ENCODE measurements at regions not wholly inside any gene's neighbourhood (a gene's known extent, or its start where the extent isn't known, plus 50 kb on each side); places are given as distances from the start of the nearest gene placed in this dataset.
"Not testable (repeated sequence)": the region's sequence is repeated elsewhere in the genome, so short reads cannot be mapped to it uniquely, and the experiment has no call there.

DNA sequence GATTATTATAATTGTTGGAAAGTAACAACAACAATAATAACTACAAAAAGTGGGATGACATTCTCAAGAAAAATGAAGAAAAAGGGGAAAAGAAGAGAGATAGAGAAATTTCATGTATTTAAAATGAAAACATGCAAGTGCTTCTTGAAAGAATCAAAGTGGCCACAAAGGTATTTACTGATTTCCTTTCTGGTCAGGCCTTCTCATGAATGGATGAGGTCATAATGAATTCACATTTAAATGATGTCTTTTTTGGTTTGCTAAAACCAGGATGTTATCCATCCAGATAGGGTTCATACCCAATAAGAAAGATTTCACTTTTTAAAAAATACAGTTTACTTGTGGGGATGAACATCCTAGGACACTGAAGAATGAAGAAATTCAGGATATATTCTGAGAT is 446.4 kb upstream of the PTGER4 start:
- Histone ChIP-seq H3K4me1 (ENCODE audit: insufficient read depth, low read length) (no peaks in the 10 kb centered on the region), H3K9me3 (ENCODE audit: low read length) (no peaks in the 10 kb centered on the region)

DNA sequence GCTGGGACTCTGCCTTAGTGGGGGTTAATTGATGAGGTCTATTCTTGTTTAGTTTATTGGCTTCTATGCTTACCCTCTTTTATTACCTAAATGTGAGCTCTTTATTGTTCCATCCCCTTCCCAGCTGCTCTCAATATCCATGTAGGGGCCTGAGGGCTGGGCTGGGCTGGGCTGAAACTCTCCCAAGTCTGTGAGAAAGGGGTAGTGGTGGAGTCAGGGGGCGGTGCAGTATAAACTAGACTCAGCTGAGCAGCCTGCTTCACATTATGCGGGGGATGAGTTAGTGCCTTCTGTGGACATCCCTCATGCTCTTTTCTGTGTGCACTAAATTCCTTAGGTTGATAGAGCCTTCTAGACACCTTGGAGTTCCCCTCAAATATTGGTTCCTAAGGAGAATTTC is 451.8 kb upstream of the PTGER4 start:
- H3K27ac ChIP-seq (ENCODE audit: low read depth, low read length) = no peak overlapping the region
- H3K4me1 ChIP-seq (ENCODE audit: insufficient read depth, low read length) = peaks cover 9% of the 10 kb centered on the region
- no peak overlapping the region for H3K9ac ChIP-seq (ENCODE audit: low read length)
- H3K36me3 ChIP-seq (ENCODE audit: insufficient read depth, low read length) = no peaks in the 10 kb centered on the region
- H3K4me3 ChIP-seq (ENCODE audit: low read depth in 1 of 2, low read length in 2 of 2) = no peak overlapping the region
- no peaks in the 10 kb centered on the region for H3K27me3 ChIP-seq (ENCODE audit: control insufficient read depth in 1 of 2, insufficient read depth in 2 of 2, low read length in 2 of 2)
- H3K9me3 ChIP-seq (ENCODE audit: low read length) = no peaks in the 10 kb centered on the region

More for the DNA sequence above, 446.4 kb upstream of the PTGER4 start:
- Histone ChIP-seq H3K36me3 (ENCODE audit: insufficient read depth, low read length) (no peaks in the 10 kb centered on the region), H3K27me3 (ENCODE audit: control insufficient read depth in 1 of 2, insufficient read depth in 2 of 2, low read length in 2 of 2) (no peaks in the 10 kb centered on the region), H3K4me3 (ENCODE audit: low read depth in 1 of 2, low read length in 2 of 2) (no peak overlapping the region), H3K9ac (ENCODE audit: low read length) (no peak overlapping the region), H3K27ac (ENCODE audit: low read depth, low read length) (no peak overlapping the region)

DNA sequence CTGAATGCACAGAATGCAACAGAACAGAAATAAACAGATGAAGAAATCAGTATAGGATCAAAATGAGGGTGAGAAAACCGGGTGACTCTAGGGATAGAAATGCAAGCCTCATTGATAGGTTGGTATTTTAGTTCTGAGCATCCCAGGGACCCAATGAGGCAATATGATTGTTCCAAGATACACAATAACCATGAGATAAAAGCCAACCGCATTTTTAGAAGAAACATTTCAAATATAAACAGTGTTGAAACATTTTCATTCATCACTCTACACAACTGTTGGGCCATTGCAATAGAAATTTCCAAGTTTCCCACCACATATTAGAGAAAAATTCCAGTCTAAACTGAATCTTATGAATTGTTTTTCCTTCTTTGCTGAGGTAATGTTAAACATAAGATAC is 452.3 kb upstream of the PTGER4 start:
- H3K9me3 ChIP-seq (ENCODE audit: low read length) = no peaks in the 10 kb centered on the region
- H3K9ac ChIP-seq (ENCODE audit: low read length) = no peak overlapping the region
- no peaks in the 10 kb centered on the region for H3K36me3 ChIP-seq (ENCODE audit: insufficient read depth, low read length)
- peaks cover 9% of the 10 kb centered on the region for H3K4me1 ChIP-seq (ENCODE audit: insufficient read depth, low read length)
- no peaks in the 10 kb centered on the region for H3K27me3 ChIP-seq (ENCODE audit: control insufficient read depth in 1 of 2, insufficient read depth in 2 of 2, low read length in 2 of 2)
- no peak overlapping the region for H3K27ac ChIP-seq (ENCODE audit: low read depth, low read length)
- no peak overlapping the region for H3K4me3 ChIP-seq (ENCODE audit: low read depth in 1 of 2, low read length in 2 of 2)

DNA sequence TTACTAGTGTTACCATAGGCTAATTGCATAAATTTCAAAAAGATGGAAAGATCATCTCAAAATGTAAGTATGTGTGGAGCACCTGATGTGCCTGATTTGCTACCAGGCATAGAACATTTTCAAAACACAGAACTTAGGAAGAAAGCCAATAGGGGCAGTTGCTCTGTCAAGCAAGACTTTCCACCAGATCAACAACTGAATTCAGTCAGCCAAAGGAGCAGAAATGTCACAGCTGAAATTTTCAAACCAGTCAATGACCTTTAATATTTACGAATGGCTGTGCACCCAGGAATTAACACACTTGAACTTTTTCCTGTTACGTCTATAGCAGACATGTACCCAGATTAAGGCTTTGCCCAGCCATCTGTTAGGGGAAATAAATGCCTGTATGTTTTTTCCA is 452.8 kb upstream of the PTGER4 start:
- no peak overlapping the region for H3K9ac ChIP-seq (ENCODE audit: low read length)
- no peak overlapping the region for H3K4me3 ChIP-seq (ENCODE audit: low read depth in 1 of 2, low read length in 2 of 2)

DNA sequence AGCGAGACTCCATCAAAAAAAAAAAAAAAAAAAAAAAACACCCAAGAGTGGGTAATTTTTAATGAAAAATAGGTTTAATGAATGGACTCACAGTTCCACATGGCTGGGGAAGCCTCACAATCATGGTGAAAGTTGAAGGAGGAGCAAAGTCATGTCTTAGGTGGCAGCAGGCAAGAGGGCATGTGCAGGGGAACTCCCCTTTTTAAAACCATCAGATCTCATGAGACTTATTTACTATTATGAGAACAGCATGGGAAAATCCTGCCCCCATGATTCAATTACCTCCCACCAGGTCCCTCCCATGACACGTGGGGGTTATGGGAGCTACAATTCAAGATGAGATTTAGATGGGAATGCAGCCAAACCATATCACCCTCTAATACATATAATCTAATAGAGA is 454.6 kb upstream of the PTGER4 start:
- H3K27ac ChIP-seq (ENCODE audit: low read depth, low read length); H3K9me3 ChIP-seq (ENCODE audit: low read length); H3K27me3 ChIP-seq (ENCODE audit: control insufficient read depth in 1 of 2, insufficient read depth in 2 of 2, low read length in 2 of 2); H3K4me3 ChIP-seq (ENCODE audit: low read depth in 1 of 2, low read length in 2 of 2); H3K36me3 ChIP-seq (ENCODE audit: insufficient read depth, low read length); H3K9ac ChIP-seq (ENCODE audit: low read length); H3K4me1 ChIP-seq (ENCODE audit: insufficient read depth, low read length): not testable (repeated sequence)

More for the DNA sequence above, 452.8 kb upstream of the PTGER4 start:
- Histone ChIP-seq H3K4me1 (ENCODE audit: insufficient read depth, low read length) (peaks cover 9% of the 10 kb centered on the region), H3K36me3 (ENCODE audit: insufficient read depth, low read length) (no peaks in the 10 kb centered on the region), H3K27me3 (ENCODE audit: control insufficient read depth in 1 of 2, insufficient read depth in 2 of 2, low read length in 2 of 2) (no peaks in the 10 kb centered on the region), H3K27ac (ENCODE audit: low read depth, low read length) (no peak overlapping the region), H3K9me3 (ENCODE audit: low read length) (no peaks in the 10 kb centered on the region)

DNA sequence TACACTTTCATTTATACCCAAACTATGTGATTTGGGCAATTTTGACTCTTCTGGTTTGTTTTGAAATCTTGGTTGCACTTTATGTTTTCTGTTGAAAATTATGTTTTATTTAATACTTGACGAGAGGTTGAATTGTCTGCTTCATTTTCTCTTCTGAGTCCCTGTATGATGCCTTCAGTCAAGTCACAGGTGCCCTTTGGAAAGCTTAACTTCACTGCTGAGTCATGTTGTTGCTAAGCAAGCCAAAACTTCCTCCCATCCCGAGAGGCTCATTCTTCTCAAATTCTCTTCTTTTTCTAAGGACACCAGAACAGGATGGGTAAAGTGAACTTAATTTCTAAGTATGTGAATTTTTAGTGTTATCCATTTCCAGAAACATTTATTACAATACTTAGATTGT is 455.3 kb upstream of the PTGER4 start:
- Histone ChIP-seq H3K9ac (ENCODE audit: low read length) (no peak overlapping the region), H3K27ac (ENCODE audit: low read depth, low read length) (no peak overlapping the region), H3K4me3 (ENCODE audit: low read depth in 1 of 2, low read length in 2 of 2) (no peak overlapping the region), H3K36me3 (ENCODE audit: insufficient read depth, low read length) (no peaks in the 10 kb centered on the region), H3K4me1 (ENCODE audit: insufficient read depth, low read length) (peaks cover 9% of the 10 kb centered on the region), H3K9me3 (ENCODE audit: low read length) (no peaks in the 10 kb centered on the region), H3K27me3 (ENCODE audit: control insufficient read depth in 1 of 2, insufficient read depth in 2 of 2, low read length in 2 of 2) (no peaks in the 10 kb centered on the region)

DNA sequence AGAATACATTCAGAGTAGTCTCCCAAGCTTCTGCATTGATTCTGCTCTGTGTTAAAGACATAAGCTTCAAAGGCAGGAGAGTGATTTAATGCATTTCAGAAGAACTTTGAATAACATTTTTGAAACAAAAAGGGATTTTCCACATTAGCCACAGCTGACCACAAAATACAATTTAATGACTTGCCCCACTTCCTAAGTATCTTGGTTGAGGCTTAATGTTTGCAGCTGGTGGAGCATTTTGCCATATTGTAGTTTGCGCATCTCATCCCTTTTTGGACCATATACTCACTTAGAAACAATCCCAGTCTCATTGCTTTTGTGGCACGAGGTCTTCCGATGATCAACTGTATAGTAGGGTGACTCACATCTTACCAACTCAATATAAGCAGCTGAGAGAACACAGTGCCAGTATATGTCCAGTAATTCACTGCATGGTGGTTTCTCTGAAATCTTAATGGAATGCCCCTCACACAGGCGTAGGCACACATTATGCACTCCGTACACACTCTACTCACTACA is 455.8 kb upstream of the PTGER4 start:
- Histone ChIP-seq H3K4me1 (ENCODE audit: insufficient read depth, low read length) (peaks cover 9% of the 10 kb centered on the region), H3K27ac (ENCODE audit: low read depth, low read length) (no peak overlapping the region), H3K9ac (ENCODE audit: low read length) (no peak overlapping the region), H3K36me3 (ENCODE audit: insufficient read depth, low read length) (no peaks in the 10 kb centered on the region), H3K27me3 (ENCODE audit: control insufficient read depth in 1 of 2, insufficient read depth in 2 of 2, low read length in 2 of 2) (no peaks in the 10 kb centered on the region), H3K9me3 (ENCODE audit: low read length) (no peaks in the 10 kb centered on the region), H3K4me3 (ENCODE audit: low read depth in 1 of 2, low read length in 2 of 2) (no peak overlapping the region)

DNA sequence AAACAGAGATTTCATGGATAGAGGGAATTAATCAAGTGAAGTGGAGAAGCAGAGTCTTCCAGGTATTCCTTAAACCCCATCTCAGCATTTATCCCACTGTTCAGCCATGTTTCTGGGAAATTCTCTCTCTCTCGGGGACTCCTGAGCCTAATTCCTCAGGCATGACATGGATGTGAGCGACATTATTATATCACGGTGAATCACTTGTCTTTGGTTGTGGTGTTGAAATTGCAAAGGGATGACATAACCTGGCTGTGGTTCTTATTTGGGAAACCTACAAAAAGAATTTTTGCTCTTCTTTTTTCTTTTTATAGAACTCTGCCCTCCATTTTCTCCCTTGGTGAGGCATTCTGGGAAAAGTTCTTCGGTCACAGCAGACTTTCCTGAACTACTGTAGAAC is 457.9 kb upstream of the PTGER4 start:
- Histone ChIP-seq H3K9me3 (ENCODE audit: low read length) (no peaks in the 10 kb centered on the region), H3K9ac (ENCODE audit: low read length) (no peak overlapping the region), H3K27me3 (ENCODE audit: control insufficient read depth in 1 of 2, insufficient read depth in 2 of 2, low read length in 2 of 2) (no peaks in the 10 kb centered on the region), H3K4me1 (ENCODE audit: insufficient read depth, low read length) (no peaks in the 10 kb centered on the region), H3K36me3 (ENCODE audit: insufficient read depth, low read length) (no peaks in the 10 kb centered on the region), H3K4me3 (ENCODE audit: low read depth in 1 of 2, low read length in 2 of 2) (no peak overlapping the region), H3K27ac (ENCODE audit: low read depth, low read length) (no peak overlapping the region)

DNA sequence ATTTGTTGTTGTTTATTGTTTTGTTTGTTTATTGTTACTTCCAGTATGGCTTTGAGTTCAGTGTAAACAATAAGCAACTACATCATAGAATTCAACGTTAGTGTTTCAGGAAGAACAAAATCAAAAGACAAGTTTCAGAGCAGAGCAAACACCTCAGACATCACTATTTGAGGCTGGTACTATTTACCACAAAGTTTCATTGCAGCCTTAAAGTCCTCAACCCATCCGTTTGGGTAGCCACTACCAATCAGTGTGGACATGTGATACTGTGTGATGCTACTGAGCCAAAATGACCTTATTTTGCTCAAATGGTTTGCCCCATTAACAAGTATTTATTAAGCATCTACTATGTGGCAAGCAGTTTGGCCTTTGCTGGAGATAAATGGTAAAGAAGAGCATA is 458.5 kb upstream of the PTGER4 start:
- Histone ChIP-seq H3K27ac (ENCODE audit: low read depth, low read length) (no peak overlapping the region), H3K4me1 (ENCODE audit: insufficient read depth, low read length) (no peaks in the 10 kb centered on the region), H3K36me3 (ENCODE audit: insufficient read depth, low read length) (no peaks in the 10 kb centered on the region), H3K4me3 (ENCODE audit: low read depth in 1 of 2, low read length in 2 of 2) (no peak overlapping the region), H3K27me3 (ENCODE audit: control insufficient read depth in 1 of 2, insufficient read depth in 2 of 2, low read length in 2 of 2) (no peaks in the 10 kb centered on the region), H3K9me3 (ENCODE audit: low read length) (no peaks in the 10 kb centered on the region), H3K9ac (ENCODE audit: low read length) (no peak overlapping the region)

DNA sequence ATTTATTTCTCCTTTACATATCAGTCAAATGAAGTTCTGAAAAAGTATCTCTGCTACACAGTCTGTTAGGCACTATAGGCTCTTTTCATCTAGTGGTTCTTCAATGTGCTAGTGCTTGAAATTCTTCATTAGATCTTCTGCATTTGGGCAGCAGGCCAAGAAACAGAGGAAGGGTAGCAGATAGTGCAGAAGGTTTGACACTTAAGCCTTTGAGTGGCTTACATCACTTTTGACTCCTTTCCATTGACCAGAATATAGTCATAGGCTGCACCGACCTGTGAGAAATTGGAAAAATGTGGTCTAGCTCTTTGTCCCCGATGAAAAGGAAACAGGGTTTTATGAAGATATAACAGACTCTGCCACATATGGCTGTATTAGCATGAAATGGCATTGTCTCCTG is 459.5 kb upstream of the PTGER4 start:
- Histone ChIP-seq H3K9ac (ENCODE audit: low read length) (no peak overlapping the region), H3K27ac (ENCODE audit: low read depth, low read length) (no peak overlapping the region), H3K4me1 (ENCODE audit: insufficient read depth, low read length) (no peaks in the 10 kb centered on the region), H3K27me3 (ENCODE audit: control insufficient read depth in 1 of 2, insufficient read depth in 2 of 2, low read length in 2 of 2) (no peaks in the 10 kb centered on the region), H3K9me3 (ENCODE audit: low read length) (no peaks in the 10 kb centered on the region), H3K4me3 (ENCODE audit: low read depth in 1 of 2, low read length in 2 of 2) (no peak overlapping the region), H3K36me3 (ENCODE audit: insufficient read depth, low read length) (no peaks in the 10 kb centered on the region)

DNA sequence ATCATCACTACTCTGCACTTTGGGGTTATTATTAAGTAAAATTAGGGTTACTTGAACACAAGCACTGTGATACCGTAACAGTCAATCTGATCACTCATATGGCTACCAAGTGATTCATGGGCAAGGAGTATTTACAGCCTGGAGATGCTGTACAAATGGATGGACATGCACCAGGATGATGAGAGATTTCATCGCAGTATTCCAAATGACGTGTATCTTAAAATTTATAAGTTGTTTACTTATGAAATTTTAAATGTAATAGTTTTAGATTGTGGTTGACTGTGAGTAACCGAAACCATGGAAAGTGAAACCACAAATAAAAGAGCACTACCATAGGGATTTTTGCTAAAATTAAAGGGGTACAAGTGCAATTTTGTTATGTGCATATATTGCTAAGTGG is 462.2 kb upstream of the PTGER4 start:
- Histone ChIP-seq H3K4me1 (ENCODE audit: insufficient read depth, low read length) (no peaks in the 10 kb centered on the region), H3K36me3 (ENCODE audit: insufficient read depth, low read length) (no peaks in the 10 kb centered on the region), H3K9me3 (ENCODE audit: low read length) (no peaks in the 10 kb centered on the region), H3K27ac (ENCODE audit: low read depth, low read length) (no peak overlapping the region), H3K4me3 (ENCODE audit: low read depth in 1 of 2, low read length in 2 of 2) (no peak overlapping the region), H3K27me3 (ENCODE audit: control insufficient read depth in 1 of 2, insufficient read depth in 2 of 2, low read length in 2 of 2) (no peaks in the 10 kb centered on the region), H3K9ac (ENCODE audit: low read length) (no peak overlapping the region)

DNA sequence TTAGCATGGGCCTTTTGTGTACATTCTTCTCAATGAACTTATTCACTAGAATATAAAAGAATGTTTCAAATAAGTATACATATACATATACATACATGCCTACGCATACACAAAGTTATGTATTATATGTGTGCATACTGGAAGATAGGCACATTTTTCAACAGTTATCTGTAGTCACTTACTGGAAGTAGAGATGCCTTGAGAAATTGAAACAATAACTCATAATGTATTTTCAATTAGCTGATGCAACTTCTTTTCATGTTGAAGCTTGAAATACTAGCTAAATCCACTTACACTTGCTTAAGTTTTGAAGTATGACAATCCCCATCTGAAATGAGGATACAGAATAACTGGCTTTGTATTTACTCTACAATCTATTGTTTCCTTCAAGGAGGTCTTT is 469.0 kb upstream of the PTGER4 start:
- H3K27me3 ChIP-seq (ENCODE audit: control insufficient read depth in 1 of 2, insufficient read depth in 2 of 2, low read length in 2 of 2) = no peaks in the 10 kb centered on the region

More for the DNA sequence above, 469.0 kb upstream of the PTGER4 start:
- H3K9ac ChIP-seq (ENCODE audit: low read length) = no peak overlapping the region
- no peaks in the 10 kb centered on the region for H3K36me3 ChIP-seq (ENCODE audit: insufficient read depth, low read length)
- no peaks in the 10 kb centered on the region for H3K9me3 ChIP-seq (ENCODE audit: low read length)
- no peak overlapping the region for H3K27ac ChIP-seq (ENCODE audit: low read depth, low read length)
- H3K4me1 ChIP-seq (ENCODE audit: insufficient read depth, low read length) = no peaks in the 10 kb centered on the region
- no peak overlapping the region for H3K4me3 ChIP-seq (ENCODE audit: low read depth in 1 of 2, low read length in 2 of 2)
